Prostate gland (tissue), 2 donors: ENCODE measurements at regions not wholly inside any gene's neighbourhood (a gene's known extent, or its start where the extent isn't known, plus 50 kb on each side); places are given as distances from the start of the nearest gene placed in this dataset.

ENCODE experiments used
- DNase-seq: peaks from one replicate; pipeline ENCODE4 v3.0.0-alpha.2; 2019; ENCODE audit warnings: low spot score
- H3K27ac ChIP-seq, 2 donors: fragments of 200-600 bp; sonication (generic); 2 replicates each; pipeline ENCODE4 v1.5.1; 2017 to 2019
- H3K27me3 ChIP-seq: fragments of 200-600 bp; sonication (generic); replicated peaks from 2 replicates; pipeline ENCODE4 v1.5.1; 2019; ENCODE audit not compliant: insufficient read depth
- H3K36me3 ChIP-seq, 2 donors: fragments of 200-600 bp; sonication (generic); 1 replicate in 1 of 2; 2 replicates in 1 of 2; pipeline versions ENCODE4 v1.5.1 to v1.8.1; 2017 to 2019
- H3K4me1 ChIP-seq: fragments of 200-600 bp; sonication (generic); replicated peaks from 2 replicates; pipeline ENCODE4 v1.5.1; 2019
- H3K4me3 ChIP-seq, 2 donors: fragments of 200-600 bp; sonication (generic); 2 replicates each; pipeline ENCODE4 v1.5.1; 2017 to 2019
- H3K9me3 ChIP-seq: fragments of 200-600 bp; sonication (generic); 2 replicates; pipeline ENCODE4 v1.5.1; 2017
- CTCF ChIP-seq, 4 experiments: fragments of 200-600 bp in 2 of 4; fragments of 450-650 bp in 2 of 4; sonication (generic) in 2 of 4; IDR thresholded peaks; 1 replicate in 3 of 4; 2 replicates in 1 of 4; pipeline ENCODE4 v1.5.1; 2016 to 2019; ENCODE audit warnings: antibody characterized with exemption in 4 of 4, mild to moderate bottlenecking in 2 of 4, moderate library complexity in 2 of 4
- POLR2A ChIP-seq: fragments of 450-650 bp; IDR thresholded peaks from one replicate; pipeline ENCODE4 v1.6.1; 2016; ENCODE audit warnings: antibody characterized with exemption, mild to moderate bottlenecking
- POLR2AphosphoS5 ChIP-seq: sonication (generic); formaldehyde crosslinking; IDR thresholded peaks from one replicate; pipeline ENCODE4 v1.6.1; 2017; ENCODE audit warnings: antibody characterized with exemption
- WGBS: methylation state at CpG from one replicate; pipeline ENCODE4 v1.1.5; 2018; 5-methylcytosine and 5-hydroxymethylcytosine counted together
- intact Hi-C: fragments of 100-400 bp; cut with DNase I; formaldehyde crosslinking; loops from one replicate; pipeline ENCODE4 v1.14.2; 2022

DNA sequence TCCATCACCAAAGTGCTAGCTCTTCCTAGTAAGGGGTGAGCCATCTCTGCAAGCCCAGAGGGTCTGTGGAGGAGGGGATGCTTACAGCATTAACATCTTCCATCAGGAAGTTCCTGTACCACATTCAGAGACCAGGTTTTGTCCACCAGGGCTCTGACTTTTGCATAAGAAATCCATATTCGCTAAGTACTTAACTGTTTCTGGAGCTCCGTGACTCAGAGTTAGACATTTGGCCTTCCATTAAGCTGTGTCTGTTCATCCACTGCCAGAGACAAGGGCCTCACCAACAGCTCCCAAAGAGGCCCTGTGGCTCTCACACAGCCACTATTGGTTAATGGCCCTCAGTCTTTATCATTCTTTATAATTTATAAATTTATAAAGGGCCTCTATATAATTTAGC, 144.6 kb downstream of the ADAMTS15 start:
- Histone ChIP-seq H3K4me3 (no peak overlapping the region), H3K36me3 (no peaks in the 10 kb centered on the region), H3K4me1 (no peaks in the 10 kb centered on the region), H3K9me3 (no peaks in the 10 kb centered on the region), H3K27me3 (no peaks in the 10 kb centered on the region), H3K27ac (no peak overlapping the region)
- WGBS: 92% methylated on average over 2 of the region's 2 CpGs
- intact Hi-C loops: no loop called here
- TF ChIP-seq CTCF (IDR thresholded peaks at IDR 0.05): no peak
- DNase-seq: no peak

DNA sequence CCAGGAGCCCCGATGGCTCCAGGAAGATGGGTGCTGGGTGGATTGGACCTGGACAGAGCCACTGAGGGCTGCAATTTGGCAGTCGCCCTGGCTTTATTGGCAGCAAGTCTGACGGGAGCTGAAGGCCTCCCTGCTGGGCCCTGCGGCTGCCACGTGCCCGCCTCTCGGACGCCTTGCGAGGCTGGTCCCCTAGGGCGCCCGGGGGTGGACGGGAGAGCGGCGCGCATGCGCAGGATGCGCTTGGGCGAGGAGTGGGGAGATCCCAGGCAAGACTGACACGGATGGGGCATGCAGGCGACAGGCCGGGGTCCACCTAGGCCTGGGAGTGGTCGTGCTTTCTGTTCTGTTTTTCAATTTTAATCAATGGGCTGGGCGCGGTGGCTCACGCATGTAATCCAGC, 150.0 kb downstream of the ADAMTS15 start:
- no peak for DNase-seq
- no peak overlapping the region for H3K27ac ChIP-seq
- H3K9me3 ChIP-seq: no peaks in the 10 kb centered on the region
- H3K27me3 ChIP-seq: no peaks in the 10 kb centered on the region
- TF ChIP-seq POLR2A (no peak), POLR2AphosphoS5 (no peak), CTCF (IDR thresholded peaks at IDR 0.05) (no peak)
- H3K4me1 ChIP-seq: no peaks in the 10 kb centered on the region
- intact Hi-C loops: no loop called here
- 98% methylated on average over 25 of the region's 25 CpGs for WGBS
- H3K36me3 ChIP-seq: no peaks in the 10 kb centered on the region
- no peak overlapping the region for H3K4me3 ChIP-seq

DNA sequence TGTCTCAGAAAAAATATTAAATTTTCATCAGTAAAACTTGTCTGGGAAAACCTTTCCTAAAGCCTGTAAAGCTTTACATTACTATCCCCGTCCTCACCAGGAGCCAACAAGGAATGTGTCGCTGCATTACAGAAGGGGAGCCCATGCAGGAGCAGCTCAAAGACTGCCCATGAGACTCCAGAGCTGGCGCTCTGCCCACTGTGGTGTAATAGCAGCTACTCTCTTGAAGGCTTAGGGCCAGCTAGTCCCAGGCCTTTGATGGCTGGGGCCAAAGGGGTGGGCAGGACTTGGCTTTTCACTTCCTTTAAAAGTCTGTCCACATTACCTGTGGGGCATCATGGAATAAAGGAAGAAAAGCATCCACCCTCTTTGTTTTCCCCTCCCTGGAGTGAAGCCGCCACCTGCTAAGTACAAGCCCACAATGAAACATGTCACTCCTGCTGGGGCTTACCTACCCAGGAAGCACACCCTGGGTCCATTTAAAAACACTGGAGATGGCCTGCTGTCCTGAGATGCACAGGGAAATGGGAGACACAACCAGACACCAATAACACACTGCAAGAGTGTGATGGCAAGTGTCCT, 150.7 kb downstream of the ADAMTS15 start:
- no peak overlapping the region for H3K4me3 ChIP-seq
- H3K4me1 ChIP-seq: no peaks in the 10 kb centered on the region
- H3K36me3 ChIP-seq: no peaks in the 10 kb centered on the region
- 82% methylated on average over 4 of the region's 4 CpGs for WGBS
- intact Hi-C loops: no loop called here
- no peak for TF ChIP-seq CTCF (IDR thresholded peaks at IDR 0.05)
- no peak for TF ChIP-seq POLR2AphosphoS5
- no peak for TF ChIP-seq POLR2A
- H3K9me3 ChIP-seq: no peaks in the 10 kb centered on the region
- no peak overlapping the region for H3K27ac ChIP-seq
- no peak for DNase-seq
- H3K27me3 ChIP-seq: no peaks in the 10 kb centered on the region

DNA sequence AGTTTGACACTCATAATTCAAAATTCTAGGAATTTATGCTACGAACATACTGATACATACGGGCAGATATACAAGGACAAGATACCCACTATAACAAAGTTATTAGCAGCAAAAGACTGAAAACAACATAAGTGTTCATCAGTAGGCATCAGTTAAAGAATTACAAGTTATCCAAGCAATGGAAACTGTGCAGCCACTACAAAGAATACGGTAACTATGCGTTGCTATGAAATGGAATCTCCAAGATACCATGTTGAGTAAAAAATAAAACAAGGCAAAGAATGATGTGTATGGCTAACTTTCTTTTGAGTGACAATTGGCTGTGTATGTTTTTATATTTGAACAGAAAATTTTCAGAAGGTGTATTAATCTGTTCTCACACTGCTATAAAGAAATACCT, 151.7 kb downstream of the ADAMTS15 start:
- 79% methylated on average over 4 of the region's 4 CpGs for WGBS
- no peaks in the 10 kb centered on the region for H3K27me3 ChIP-seq
- no peaks in the 10 kb centered on the region for H3K9me3 ChIP-seq
- H3K4me1 ChIP-seq: no peaks in the 10 kb centered on the region
- DNase-seq: no peak
- no peak overlapping the region for H3K27ac ChIP-seq
- H3K36me3 ChIP-seq: no peaks in the 10 kb centered on the region
- intact Hi-C loops: no loop called here
- TF ChIP-seq CTCF (IDR thresholded peaks at IDR 0.05): no peak
- TF ChIP-seq POLR2AphosphoS5: no peak
- no peak for TF ChIP-seq POLR2A
- no peak overlapping the region for H3K4me3 ChIP-seq

- no peak for DNase-seq
- Histone ChIP-seq H3K27ac (no peak overlapping the region), H3K9me3 (no peaks in the 10 kb centered on the region), H3K4me3 (no peak overlapping the region), H3K36me3 (no peaks in the 10 kb centered on the region), H3K4me1 (no peaks in the 10 kb centered on the region), H3K27me3 (no peaks in the 10 kb centered on the region)
- TF ChIP-seq POLR2A: no peak
- TF ChIP-seq POLR2AphosphoS5: no peak
- no peak for TF ChIP-seq CTCF (IDR thresholded peaks at IDR 0.05)
- intact Hi-C loops: no loop called here
- WGBS: 71% methylated on average over 5 of the region's 5 CpGs
These were observed 152.2 kb downstream of the ADAMTS15 start for GRCh38 chr11:130600616-130601015.
